HG02763 (cell line): ENCODE measurements at regions not wholly inside any gene's neighbourhood (a gene's known extent, or its start where the extent isn't known, plus 50 kb on each side); places are given as distances from the start of the nearest gene placed in this dataset.

ENCODE experiments used
- ATAC-seq: cut with Tn5 transposase; IDR thresholded peaks from one replicate; pipeline ENCODE4 v1.9.1; 2021; ENCODE audit warnings: mild to moderate bottlenecking, moderate library complexity; ENCODE audit not compliant: unreplicated experiment

DNA sequence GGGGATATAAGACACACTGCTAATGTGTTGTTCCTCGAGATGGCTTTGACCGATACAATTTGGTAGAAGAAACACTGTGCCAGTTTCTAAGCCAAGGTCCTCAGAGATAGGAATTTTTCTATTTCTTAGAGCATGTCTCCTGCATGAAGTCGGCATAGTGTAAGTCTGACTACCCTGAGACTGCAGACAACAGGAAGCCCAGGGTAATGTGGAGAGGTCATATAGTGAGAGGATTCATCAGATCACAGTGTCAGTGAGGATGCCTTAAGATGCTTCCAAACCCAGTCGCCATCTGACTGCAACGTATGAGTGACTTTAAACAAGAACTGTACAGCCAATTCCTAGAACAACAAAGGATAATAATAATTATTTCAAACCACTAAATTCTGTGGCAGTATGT is 818.3 kb upstream of the GYPC start:
- ATAC-seq = no peak

GRCh38 chr2:125839945-125840344 is 816.0 kb upstream of the GYPC start:
- ATAC-seq = no peak

GRCh38 chr2:125842041-125842440 is 813.9 kb upstream of the GYPC start:
- no peak for ATAC-seq

DNA sequence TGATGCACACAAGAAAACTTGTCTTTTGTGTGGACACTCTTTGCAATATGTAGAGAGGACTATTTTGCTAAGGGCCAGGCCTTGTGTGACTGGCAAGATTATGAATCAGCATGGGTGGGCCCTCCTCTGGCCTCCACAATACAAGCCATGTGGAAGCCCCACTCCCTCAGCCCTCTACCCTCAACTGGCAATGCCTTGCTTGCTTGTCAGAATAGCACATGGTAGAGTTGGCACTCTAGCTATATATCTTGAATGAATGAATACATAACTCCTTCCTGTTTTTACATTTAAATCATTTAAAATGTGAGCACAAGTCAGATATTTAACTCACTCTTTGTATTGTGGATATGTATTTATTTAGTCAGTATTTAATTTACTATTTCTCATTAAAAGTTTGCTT is 805.4 kb upstream of the GYPC start:
- ATAC-seq = no peak

- no peak for ATAC-seq
Observed at GRCh38 chr2:125852364-125852763, 803.6 kb upstream of the GYPC start.

DNA sequence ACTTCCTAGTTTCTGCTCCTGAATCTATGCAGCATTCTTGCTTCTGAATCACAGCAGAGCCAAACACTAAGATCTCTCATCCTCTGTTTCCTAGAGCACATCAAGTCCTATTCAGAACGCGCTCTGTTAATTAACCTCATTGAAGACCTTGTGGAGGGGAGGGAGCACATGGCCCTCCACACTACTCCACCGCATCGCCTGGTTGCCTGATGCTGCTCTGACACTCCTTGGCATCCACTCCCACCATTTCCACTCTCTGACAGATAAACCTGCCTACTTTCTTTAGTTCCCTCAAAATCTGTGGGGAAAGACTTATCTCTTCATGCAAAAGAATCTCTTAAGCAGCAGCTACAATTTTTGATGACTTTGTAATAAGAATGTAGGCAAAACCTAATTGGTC is 802.3 kb upstream of the GYPC start:
- ATAC-seq = no peak

DNA sequence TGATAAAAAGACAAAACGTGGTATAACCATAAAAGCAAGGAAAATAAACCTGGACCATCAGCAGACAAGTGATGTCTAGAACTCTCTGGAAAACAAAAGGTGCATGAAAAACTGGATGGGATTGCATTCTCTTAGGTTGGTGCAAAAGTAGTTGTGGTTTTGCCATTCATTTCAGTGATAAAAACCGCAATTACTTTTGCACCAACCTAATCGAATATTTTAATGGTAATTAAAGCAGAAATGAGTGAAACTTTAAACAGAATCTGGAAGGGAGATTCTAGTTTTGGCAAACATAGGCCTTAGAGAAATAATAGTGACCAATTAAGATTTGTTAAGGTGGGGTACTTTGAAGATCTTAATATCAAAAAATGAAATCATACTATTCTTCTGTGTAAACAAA is 800.8 kb upstream of the GYPC start:
- no peak for ATAC-seq

GRCh38 chr2:125857971-125858794 is 797.8 kb upstream of the GYPC start:
- ATAC-seq = no peak

DNA sequence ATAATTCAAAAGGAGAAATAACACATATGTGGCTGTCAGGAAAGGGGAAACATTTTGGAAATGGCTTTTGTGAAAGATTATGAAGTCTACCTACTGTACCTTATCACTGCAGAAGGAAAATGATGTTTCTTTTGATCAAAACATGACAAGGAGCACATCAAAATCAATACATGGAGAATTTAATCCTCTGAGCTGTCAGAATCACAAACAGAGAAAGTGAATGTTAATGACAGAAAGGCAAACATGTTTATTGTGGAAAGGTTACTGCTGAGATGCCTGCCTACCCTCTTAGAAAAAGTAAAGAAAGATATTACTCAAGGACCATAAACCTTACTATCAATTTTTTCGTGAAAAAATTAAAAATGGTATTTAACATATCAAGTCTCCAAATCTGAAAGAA is 794.5 kb upstream of the GYPC start:
- ATAC-seq = no peak

GRCh38 chr2:125867908-125868307 is 788.0 kb upstream of the GYPC start:
- ATAC-seq = no peak

GRCh38 chr2:125870264-125870663 is 785.7 kb upstream of the GYPC start:
- ATAC-seq = no peak

- ATAC-seq = no peak
Observed at GRCh38 chr2:125870746-125871145, 785.2 kb upstream of the GYPC start.

DNA sequence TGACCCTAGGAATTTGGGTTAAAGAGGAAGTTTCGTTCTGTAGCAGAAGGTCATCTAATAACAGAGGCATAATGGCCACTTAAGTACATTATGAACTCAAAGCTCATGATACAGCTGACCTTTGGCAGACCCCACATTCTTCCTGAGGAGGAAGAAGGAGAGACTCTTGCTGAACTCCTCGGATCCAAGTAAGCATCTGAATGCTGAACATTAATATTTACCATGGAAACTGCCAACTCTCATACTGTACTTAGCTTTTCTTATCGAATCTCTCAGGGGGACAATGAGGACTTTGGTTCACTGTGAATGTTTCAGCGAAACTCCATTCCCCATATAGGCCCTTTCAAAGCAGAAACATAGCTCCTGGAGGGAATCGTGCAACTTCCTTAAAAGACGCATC is 781.4 kb upstream of the GYPC start:
- no peak for ATAC-seq

DNA sequence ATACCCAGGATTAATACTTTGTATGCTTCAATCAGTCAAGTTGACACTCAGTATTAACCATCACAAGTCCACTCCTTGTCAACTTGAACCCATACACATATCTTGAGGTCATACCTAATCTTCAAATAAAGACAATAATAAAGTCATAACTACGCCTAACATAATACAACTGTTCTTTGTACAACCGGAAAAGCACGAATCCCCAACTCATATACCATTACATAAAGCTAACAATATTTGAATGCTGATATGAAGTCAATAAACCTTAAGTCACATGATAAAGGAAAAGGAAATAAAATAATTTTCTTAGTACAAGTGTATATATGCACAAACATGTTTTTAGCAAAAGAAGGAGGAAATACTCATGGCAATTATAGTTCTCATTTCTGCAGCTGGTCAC is 770.6 kb upstream of the GYPC start:
- no peak for ATAC-seq

DNA sequence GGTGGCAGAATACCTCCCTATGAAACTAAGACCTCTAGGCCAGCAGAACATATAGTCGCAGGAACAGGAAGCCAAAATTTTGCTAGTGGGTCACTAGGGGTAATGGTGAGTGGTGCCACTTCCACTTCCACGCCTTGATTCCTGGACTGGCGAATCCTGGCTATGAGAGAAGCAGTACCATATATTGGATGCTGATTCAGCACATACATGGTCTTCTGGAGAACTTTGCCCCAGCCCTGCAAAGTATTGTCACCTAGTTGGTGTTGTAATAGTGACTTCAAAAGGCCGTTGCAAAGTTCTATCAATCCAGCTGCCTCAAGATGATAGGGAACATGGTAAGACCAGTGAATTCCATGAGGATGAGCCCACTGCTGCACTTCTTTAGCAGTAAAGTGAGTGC is 769.8 kb upstream of the GYPC start:
- no peak for ATAC-seq

DNA sequence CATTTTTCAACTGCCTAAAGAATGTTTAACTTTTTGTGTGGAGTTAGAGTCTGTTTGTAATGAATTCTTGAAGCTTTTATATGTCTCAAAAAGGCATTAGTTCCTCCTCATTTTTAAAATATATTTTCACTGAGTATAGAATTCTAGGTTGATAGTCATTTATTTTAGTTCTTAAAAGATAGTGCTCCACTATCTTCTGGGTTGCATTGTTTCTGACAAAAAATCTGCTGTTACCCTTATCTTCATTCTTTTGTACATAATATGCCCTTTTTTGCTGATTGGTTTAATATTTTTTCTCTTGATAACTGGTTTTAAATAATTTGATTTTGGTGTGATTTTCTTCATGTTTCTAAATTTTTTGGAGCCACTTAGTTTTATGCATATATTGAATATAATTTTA is 754.7 kb upstream of the GYPC start:
- no peak for ATAC-seq

DNA sequence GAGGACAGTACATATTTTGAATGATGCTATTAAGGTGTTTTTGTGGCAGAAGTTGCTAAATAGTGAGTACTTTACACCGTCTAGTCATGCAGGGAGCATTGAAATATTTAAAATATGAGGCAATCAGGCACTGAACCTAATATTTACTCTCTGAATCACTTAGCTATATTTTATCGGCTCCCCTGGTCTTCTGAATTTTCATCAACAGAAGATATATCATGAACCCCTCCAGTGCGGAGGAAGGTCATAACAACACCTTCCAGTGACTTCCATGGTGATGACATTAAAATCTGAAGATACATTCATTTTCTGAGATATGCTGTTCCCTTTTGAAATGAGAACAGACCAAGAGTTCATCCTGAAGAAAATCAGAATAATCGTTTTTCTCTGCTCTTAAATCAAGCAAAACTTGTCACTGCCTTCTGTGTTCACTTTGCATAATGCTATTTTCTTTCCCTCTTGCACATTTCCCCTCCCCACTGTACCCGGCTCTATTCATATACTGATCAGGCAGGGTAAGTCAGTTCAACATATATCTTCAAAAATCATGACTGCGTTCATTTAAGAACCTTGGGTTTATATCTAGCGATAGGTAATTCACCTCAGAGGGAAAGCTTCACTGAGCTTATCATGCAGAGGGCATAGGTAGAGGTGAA is 729.9 kb upstream of the GYPC start:
- no peak for ATAC-seq

GRCh38 chr2:125935559-125935958 is 720.4 kb upstream of the GYPC start:
- ATAC-seq = no peak

GRCh38 chr2:125942585-125943424 is 713.2 kb upstream of the GYPC start:
- ATAC-seq = no peak

GRCh38 chr2:125959047-125959446 is 696.9 kb upstream of the GYPC start:
- no peak for ATAC-seq

DNA sequence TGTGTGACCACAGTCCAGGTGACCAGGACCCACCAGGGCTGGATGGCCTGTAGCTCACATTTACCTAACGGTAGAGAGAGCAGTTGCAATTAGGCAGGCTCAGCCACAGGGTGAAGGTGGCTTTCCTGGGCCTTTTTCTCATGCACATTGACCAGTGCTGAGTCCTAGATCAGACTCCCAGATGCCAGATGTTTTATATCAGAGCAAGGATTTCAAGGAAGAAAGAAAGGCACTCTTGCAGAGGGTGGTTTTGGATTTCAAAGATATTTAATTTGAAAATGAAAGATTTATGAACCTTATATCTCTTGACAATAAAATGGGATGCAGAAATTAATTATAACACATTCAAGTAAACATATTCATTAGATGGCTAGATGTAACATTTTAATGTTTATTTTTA is 694.2 kb upstream of the GYPC start:
- ATAC-seq = no peak

DNA sequence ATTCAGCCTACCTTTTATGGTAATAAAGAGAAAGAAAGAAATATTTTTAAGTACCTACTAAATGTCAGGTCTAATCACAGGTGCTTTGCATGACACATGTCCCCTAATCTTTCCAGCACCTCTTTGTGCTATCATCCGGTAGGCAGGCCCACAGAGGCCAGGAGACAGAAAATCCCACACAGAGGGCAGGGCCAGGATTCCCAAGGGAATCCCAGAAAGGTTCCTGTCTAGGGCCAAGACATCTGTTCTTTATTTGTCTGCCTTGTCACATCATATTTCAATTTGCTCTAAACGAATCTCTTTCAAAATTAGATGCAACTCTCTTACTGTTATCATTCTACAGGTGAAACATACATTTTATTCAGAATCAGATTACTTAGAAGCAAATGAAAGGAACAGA is 676.1 kb upstream of the GYPC start:
- ATAC-seq = no peak
